ENCODE measurements at regions not wholly inside any gene's neighbourhood (a gene's known extent, or its start where the extent isn't known, plus 50 kb on each side); places are given as distances from the start of the nearest gene placed in this dataset.

DNA sequence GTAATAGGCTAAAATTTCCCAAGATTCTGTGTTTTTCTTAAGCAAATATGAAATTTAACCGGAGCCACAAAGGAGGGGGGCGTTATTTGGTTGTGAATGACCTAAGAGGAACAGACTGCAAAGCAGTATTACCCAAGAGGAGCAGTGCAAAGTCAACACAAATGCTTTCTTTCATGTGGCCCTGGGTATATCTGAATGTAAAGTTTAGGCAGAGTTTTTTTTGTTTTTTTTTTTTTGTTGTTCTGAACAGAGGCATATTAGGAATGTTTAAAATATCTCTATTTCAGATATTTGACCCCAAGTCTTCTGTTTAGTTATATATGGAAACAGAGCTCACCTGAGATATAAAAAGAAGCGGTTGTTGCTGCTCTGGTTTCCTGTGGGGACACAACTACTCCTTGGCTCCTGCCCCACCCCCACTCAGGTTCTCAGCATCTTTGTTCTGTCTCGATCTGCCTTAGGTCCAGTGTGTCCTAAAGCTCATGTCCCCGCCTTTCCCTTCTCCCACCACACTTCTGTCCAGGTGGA lies 220.7 kb downstream of the RFC3 start:
- TF ChIP-seq GABPA (IDR thresholded peaks at IDR 0.05; ENCODE audit: low read depth) (no peak), SPI1 (IDR thresholded peaks at IDR 0.05; ENCODE audit: borderline replicate concordance, low read depth) (no peak), POLR2AphosphoS5 (IDR thresholded peaks at IDR 0.05; ENCODE audit: low read depth) (no peak)
- TF ChIP-seq, protein P1, sequence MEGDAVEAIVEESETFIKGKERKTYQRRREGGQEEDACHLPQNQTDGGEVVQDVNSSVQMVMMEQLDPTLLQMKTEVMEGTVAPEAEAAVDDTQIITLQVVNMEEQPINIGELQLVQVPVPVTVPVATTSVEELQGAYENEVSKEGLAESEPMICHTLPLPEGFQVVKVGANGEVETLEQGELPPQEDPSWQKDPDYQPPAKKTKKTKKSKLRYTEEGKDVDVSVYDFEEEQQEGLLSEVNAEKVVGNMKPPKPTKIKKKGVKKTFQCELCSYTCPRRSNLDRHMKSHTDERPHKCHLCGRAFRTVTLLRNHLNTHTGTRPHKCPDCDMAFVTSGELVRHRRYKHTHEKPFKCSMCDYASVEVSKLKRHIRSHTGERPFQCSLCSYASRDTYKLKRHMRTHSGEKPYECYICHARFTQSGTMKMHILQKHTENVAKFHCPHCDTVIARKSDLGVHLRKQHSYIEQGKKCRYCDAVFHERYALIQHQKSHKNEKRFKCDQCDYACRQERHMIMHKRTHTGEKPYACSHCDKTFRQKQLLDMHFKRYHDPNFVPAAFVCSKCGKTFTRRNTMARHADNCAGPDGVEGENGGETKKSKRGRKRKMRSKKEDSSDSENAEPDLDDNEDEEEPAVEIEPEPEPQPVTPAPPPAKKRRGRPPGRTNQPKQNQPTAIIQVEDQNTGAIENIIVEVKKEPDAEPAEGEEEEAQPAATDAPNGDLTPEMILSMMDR (IDR thresholded peaks at IDR 0.05; ENCODE audit: insufficient read depth, low read length): no peak
- TF ChIP-seq, protein P2, sequence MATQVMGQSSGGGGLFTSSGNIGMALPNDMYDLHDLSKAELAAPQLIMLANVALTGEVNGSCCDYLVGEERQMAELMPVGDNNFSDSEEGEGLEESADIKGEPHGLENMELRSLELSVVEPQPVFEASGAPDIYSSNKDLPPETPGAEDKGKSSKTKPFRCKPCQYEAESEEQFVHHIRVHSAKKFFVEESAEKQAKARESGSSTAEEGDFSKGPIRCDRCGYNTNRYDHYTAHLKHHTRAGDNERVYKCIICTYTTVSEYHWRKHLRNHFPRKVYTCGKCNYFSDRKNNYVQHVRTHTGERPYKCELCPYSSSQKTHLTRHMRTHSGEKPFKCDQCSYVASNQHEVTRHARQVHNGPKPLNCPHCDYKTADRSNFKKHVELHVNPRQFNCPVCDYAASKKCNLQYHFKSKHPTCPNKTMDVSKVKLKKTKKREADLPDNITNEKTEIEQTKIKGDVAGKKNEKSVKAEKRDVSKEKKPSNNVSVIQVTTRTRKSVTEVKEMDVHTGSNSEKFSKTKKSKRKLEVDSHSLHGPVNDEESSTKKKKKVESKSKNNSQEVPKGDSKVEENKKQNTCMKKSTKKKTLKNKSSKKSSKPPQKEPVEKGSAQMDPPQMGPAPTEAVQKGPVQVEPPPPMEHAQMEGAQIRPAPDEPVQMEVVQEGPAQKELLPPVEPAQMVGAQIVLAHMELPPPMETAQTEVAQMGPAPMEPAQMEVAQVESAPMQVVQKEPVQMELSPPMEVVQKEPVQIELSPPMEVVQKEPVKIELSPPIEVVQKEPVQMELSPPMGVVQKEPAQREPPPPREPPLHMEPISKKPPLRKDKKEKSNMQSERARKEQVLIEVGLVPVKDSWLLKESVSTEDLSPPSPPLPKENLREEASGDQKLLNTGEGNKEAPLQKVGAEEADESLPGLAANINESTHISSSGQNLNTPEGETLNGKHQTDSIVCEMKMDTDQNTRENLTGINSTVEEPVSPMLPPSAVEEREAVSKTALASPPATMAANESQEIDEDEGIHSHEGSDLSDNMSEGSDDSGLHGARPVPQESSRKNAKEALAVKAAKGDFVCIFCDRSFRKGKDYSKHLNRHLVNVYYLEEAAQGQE (IDR thresholded peaks at IDR 0.05; ENCODE audit: insufficient replicate concordance, low read depth): no peak
- no peak overlapping the region for H3K4me3 ChIP-seq (replicated peaks; ENCODE audit: insufficient read depth, low read length)
- no peak overlapping the region for H3K27ac ChIP-seq (replicated peaks)
- no peak for DNase-seq (ENCODE audit: low read depth in 1 of 2, low spot score in 1 of 2)
- no peaks in the 10 kb centered on the region for H3K27me3 ChIP-seq (ENCODE audit: insufficient read depth, poor library complexity, severe bottlenecking)

- no peak overlapping the region for H3K4me3 ChIP-seq (replicated peaks; ENCODE audit: insufficient read depth, low read length)
- H3K27ac ChIP-seq (replicated peaks): no peak overlapping the region
- no peak for TF ChIP-seq GABPA (IDR thresholded peaks at IDR 0.05; ENCODE audit: low read depth)
- no peak for TF ChIP-seq SPI1 (IDR thresholded peaks at IDR 0.05; ENCODE audit: borderline replicate concordance, low read depth)
- no peak for TF ChIP-seq POLR2AphosphoS5 (IDR thresholded peaks at IDR 0.05; ENCODE audit: low read depth)
- TF ChIP-seq, protein P1 (IDR thresholded peaks at IDR 0.05; ENCODE audit: insufficient read depth, low read length): no peak
- TF ChIP-seq, protein P2 (IDR thresholded peaks at IDR 0.05; ENCODE audit: insufficient replicate concordance, low read depth): no peak
- H3K27me3 ChIP-seq (ENCODE audit: insufficient read depth, poor library complexity, severe bottlenecking): no peaks in the 10 kb centered on the region
- no peak for DNase-seq (ENCODE audit: low read depth in 1 of 2, low spot score in 1 of 2)
Measured at GRCh38 chr13:34039678-34040077, 221.7 kb downstream of the RFC3 start.

DNA sequence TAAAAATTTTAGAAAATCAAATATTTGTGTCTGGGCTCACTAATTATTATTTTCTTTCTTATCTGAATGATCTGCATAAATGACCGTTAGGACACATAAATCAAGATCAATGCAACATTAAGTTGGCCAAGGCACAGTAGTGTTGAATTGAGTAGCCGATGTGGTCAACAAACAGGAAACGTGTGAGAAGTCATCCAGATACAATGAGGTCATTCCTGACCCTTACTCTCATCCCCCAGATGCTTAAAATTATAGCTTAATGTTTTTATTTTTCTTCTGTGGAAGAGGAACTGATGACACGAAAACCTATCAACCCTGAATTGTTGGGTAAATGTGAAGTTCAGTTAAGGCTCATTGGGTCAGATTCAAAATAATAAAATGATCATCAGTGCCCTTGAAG lies 222.9 kb downstream of the RFC3 start:
- Histone ChIP-seq H3K4me3 (replicated peaks; ENCODE audit: insufficient read depth, low read length) (no peak overlapping the region), H3K27me3 (ENCODE audit: insufficient read depth, poor library complexity, severe bottlenecking) (no peaks in the 10 kb centered on the region), H3K27ac (replicated peaks) (no peak overlapping the region)
- no peak for TF ChIP-seq POLR2AphosphoS5 (IDR thresholded peaks at IDR 0.05; ENCODE audit: low read depth)
- TF ChIP-seq, protein P1 (IDR thresholded peaks at IDR 0.05; ENCODE audit: insufficient read depth, low read length): no peak
- TF ChIP-seq SPI1 (IDR thresholded peaks at IDR 0.05; ENCODE audit: borderline replicate concordance, low read depth): no peak
- TF ChIP-seq GABPA (IDR thresholded peaks at IDR 0.05; ENCODE audit: low read depth): no peak
- no peak for DNase-seq (ENCODE audit: low read depth in 1 of 2, low spot score in 1 of 2)

- Histone ChIP-seq H3K27me3 (ENCODE audit: insufficient read depth, poor library complexity, severe bottlenecking) (no peaks in the 10 kb centered on the region), H3K4me3 (replicated peaks; ENCODE audit: insufficient read depth, low read length) (no peak overlapping the region), H3K27ac (replicated peaks) (no peak overlapping the region)
- DNase-seq (ENCODE audit: low read depth in 1 of 2, low spot score in 1 of 2): no peak
- TF ChIP-seq, protein P2 (IDR thresholded peaks at IDR 0.05; ENCODE audit: insufficient replicate concordance, low read depth): no peak
- no peak for TF ChIP-seq GABPA (IDR thresholded peaks at IDR 0.05; ENCODE audit: low read depth)
- TF ChIP-seq, protein P1 (IDR thresholded peaks at IDR 0.05; ENCODE audit: insufficient read depth, low read length): no peak
- TF ChIP-seq POLR2AphosphoS5 (IDR thresholded peaks at IDR 0.05; ENCODE audit: low read depth): no peak
- no peak for TF ChIP-seq SPI1 (IDR thresholded peaks at IDR 0.05; ENCODE audit: borderline replicate concordance, low read depth)
Measured at GRCh38 chr13:34044041-34044440, 226.1 kb downstream of the RFC3 start.

All from HL-60 (cell line).